ENCODE measurements at regions not wholly inside any gene's neighbourhood (a gene's known extent, or its start where the extent isn't known, plus 50 kb on each side); places are given as distances from the start of the nearest gene placed in this dataset.

DNA sequence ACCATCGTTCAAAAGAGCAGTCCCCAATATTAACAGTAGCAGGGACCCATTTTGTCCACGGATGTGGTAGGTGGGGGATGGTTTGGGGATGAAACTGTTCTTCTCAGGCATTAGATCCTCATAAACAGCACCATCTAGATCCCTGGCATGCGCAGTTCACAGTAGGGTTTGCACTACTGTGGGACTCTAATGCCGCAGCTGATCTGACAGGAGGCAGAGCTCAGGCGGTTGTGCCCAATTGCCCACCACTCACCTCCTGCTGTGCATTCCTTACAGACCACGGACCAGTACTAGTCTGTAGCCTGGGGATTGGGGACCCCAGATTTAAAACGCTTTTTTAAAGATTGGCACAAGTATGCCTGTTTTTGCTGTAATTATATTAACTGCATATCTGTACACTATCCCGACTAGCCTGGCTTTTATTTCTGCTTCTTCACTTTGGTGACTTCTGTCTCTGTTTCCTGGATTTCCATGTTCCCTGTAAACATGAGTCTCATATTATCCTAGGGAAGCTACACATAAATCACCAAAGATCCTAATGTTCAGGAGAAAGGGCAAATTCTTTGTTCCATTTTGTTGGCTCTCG, 163.3 kb upstream of the AKR1E2 start:
- Histone ChIP-seq H3K4me2 (peak overlapping the region; percentile 78), H3K36me3 (ENCODE audit: low read depth) (no peaks in the 10 kb centered on the region), H3K4me1 (replicated peaks; ENCODE audit: insufficient read depth) (peaks cover 24% of the 10 kb centered on the region), H3F3A (ENCODE audit: insufficient read depth, low read depth) (peaks cover 10% of the 10 kb centered on the region), H3K27ac (peak overlapping the region; percentile 96), H3K27me3 (ENCODE audit: insufficient read depth, low read depth) (no peaks in the 10 kb centered on the region), H3K79me2 (ENCODE audit: low read depth) (no peaks in the 10 kb centered on the region), H4K20me1 (ENCODE audit: insufficient read depth) (no peaks in the 10 kb centered on the region), H3K4me3 (peak overlapping the region; percentile 17; the same call in 1 of the 2 replicates), H2AFZ (peak overlapping the region; percentile 75), H3K9me2 (ENCODE audit: insufficient read depth) (no peaks in the 10 kb centered on the region), H3K9me3 (ENCODE audit: insufficient read depth, low read depth) (no peaks in the 10 kb centered on the region; the same call in 1 of the 2 replicates)
- TSS peak; percentile 82 for BruUV-seq (replicated peaks)
- intact Hi-C loops (cut with micrococcal nuclease; ENCODE audit: unreplicated experiment), result loop anchor here (2.0 to 5.0 kb wide), 9 partner anchors 24 to 1195 kb away; partner anchors contain the start of gene KLF6
- TF ChIP-seq, protein P1, sequence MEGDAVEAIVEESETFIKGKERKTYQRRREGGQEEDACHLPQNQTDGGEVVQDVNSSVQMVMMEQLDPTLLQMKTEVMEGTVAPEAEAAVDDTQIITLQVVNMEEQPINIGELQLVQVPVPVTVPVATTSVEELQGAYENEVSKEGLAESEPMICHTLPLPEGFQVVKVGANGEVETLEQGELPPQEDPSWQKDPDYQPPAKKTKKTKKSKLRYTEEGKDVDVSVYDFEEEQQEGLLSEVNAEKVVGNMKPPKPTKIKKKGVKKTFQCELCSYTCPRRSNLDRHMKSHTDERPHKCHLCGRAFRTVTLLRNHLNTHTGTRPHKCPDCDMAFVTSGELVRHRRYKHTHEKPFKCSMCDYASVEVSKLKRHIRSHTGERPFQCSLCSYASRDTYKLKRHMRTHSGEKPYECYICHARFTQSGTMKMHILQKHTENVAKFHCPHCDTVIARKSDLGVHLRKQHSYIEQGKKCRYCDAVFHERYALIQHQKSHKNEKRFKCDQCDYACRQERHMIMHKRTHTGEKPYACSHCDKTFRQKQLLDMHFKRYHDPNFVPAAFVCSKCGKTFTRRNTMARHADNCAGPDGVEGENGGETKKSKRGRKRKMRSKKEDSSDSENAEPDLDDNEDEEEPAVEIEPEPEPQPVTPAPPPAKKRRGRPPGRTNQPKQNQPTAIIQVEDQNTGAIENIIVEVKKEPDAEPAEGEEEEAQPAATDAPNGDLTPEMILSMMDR (conservative IDR thresholded peaks at IDR 0.05), result no peak
- no peak for TF ChIP-seq EZH2 (IDR thresholded peaks at IDR 0.05; ENCODE audit: low read depth)
- ChIA-PET CTCF (no interaction called here), POLR2A (ENCODE audit: unreplicated experiment) (interaction anchor here (0.7 kb wide), 1 partner anchor 24 kb away, joined by 5 read pairs; no protein-coding TSS in a partner anchor)
- peak in 1 of 2 experiments; percentile 40 for DNase-seq

- Histone ChIP-seq H2AFZ (no peak overlapping the region), H3K79me2 (ENCODE audit: low read depth) (no peaks in the 10 kb centered on the region), H3K36me3 (ENCODE audit: low read depth) (no peaks in the 10 kb centered on the region), H3K9me2 (ENCODE audit: insufficient read depth) (no peaks in the 10 kb centered on the region), H3F3A (ENCODE audit: insufficient read depth, low read depth) (peaks cover 10% of the 10 kb centered on the region), H4K20me1 (ENCODE audit: insufficient read depth) (no peaks in the 10 kb centered on the region), H3K4me1 (replicated peaks; ENCODE audit: insufficient read depth) (peaks cover 24% of the 10 kb centered on the region), H3K9me3 (ENCODE audit: insufficient read depth, low read depth) (no peaks in the 10 kb centered on the region; the same call in 1 of the 2 replicates), H3K27ac (no peak overlapping the region), H3K27me3 (ENCODE audit: insufficient read depth, low read depth) (no peaks in the 10 kb centered on the region), H3K4me3 (no peak overlapping the region), H3K4me2 (no peak overlapping the region)
- no peak for DNase-seq
- CTCF ChIA-PET, result no interaction called here
- TF ChIP-seq, protein P1 (conservative IDR thresholded peaks at IDR 0.05), result no peak
- TF ChIP-seq EZH2 (IDR thresholded peaks at IDR 0.05; ENCODE audit: low read depth), result no peak
- POLR2A ChIA-PET (ENCODE audit: unreplicated experiment), result no interaction called here
- BruUV-seq (replicated peaks), result no TSS peak
- intact Hi-C loops (cut with micrococcal nuclease; ENCODE audit: unreplicated experiment), result loop anchor here (2.0 to 5.0 kb wide), 9 partner anchors 25 to 1194 kb away; partner anchors contain the start of gene KLF6
Observed at GRCh38 chr10:4661511-4662255, 164.3 kb upstream of the AKR1E2 start.

DNA sequence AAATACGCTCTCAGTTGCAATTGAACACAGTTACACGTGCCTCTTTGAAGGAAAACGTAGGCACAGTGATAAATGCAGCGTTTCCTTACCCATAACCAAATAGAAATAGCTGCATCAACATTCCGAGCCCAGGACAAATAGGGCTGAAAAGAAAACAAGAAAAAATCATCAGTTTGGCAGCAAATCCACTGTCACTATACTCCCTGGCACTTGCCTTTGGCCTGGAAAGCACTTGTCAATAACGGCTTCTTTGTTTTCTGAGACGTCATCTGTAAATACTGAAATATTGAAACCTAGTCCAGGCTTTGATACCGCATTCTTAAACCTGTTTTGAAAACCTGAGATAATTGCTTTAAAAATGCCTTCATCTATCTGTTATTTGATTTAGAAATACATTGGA, 167.2 kb upstream of the AKR1E2 start:
- H3K4me2 ChIP-seq, result no peak overlapping the region
- POLR2A ChIA-PET (ENCODE audit: unreplicated experiment), result no interaction called here
- no peak overlapping the region for H2AFZ ChIP-seq
- no peaks in the 10 kb centered on the region for H3K9me2 ChIP-seq (ENCODE audit: insufficient read depth)
- no peaks in the 10 kb centered on the region for H3K79me2 ChIP-seq (ENCODE audit: low read depth)
- H3K4me1 ChIP-seq (replicated peaks; ENCODE audit: insufficient read depth), result peaks cover 17% of the 10 kb centered on the region
- no peaks in the 10 kb centered on the region; the same call in 1 of the 2 replicates for H3K9me3 ChIP-seq (ENCODE audit: insufficient read depth, low read depth)
- no peak overlapping the region for H3K27ac ChIP-seq
- no peak for DNase-seq
- TF ChIP-seq, protein P1 (conservative IDR thresholded peaks at IDR 0.05), result no peak
- TF ChIP-seq EZH2 (IDR thresholded peaks at IDR 0.05; ENCODE audit: low read depth), result no peak
- no peaks in the 10 kb centered on the region for H3K27me3 ChIP-seq (ENCODE audit: insufficient read depth, low read depth)
- no TSS peak for BruUV-seq (replicated peaks)
- peaks cover 6% of the 10 kb centered on the region for H3F3A ChIP-seq (ENCODE audit: insufficient read depth, low read depth)
- no peaks in the 10 kb centered on the region for H3K36me3 ChIP-seq (ENCODE audit: low read depth)
- intact Hi-C loops (cut with micrococcal nuclease; ENCODE audit: unreplicated experiment), result loop anchor here (5.0 to 10.0 kb wide), 4 partner anchors 114 to 1461 kb away; no protein-coding TSS in a partner anchor
- no peak overlapping the region for H3K4me3 ChIP-seq
- CTCF ChIA-PET, result no interaction called here
- H4K20me1 ChIP-seq (ENCODE audit: insufficient read depth), result no peaks in the 10 kb centered on the region
